Sigmoid colon (tissue), 6 donors: ENCODE measurements at regions not wholly inside any gene's neighbourhood (a gene's known extent, or its start where the extent isn't known, plus 50 kb on each side); places are given as distances from the start of the nearest gene placed in this dataset.

Source experiments
- DNase-seq: peaks from one replicate; pipeline ENCODE4 v3.0.0-alpha.2; 2019
- H3K27ac ChIP-seq, 4 donors: fragments of 200-600 bp; sonication (generic); one replicate each; pipeline ENCODE4 v1.5.1; 2016 to 2019; ENCODE audit warnings: mild to moderate bottlenecking in 1 of 4
- H3K27me3 ChIP-seq, 3 donors: fragments of 200-600 bp; sonication (generic); one replicate each; pipeline ENCODE4 v1.5.1; 2019; ENCODE audit warnings: mild to moderate bottlenecking in 1 of 3
- H3K36me3 ChIP-seq, 4 donors: fragments of 200-600 bp; sonication (generic); one replicate each; pipeline ENCODE4 v1.5.1; 2016 to 2019
- H3K4me1 ChIP-seq, 4 donors: fragments of 200-600 bp; sonication (generic); one replicate each; pipeline ENCODE4 v1.5.1; 2017 to 2019
- H3K4me3 ChIP-seq, 4 donors: fragments of 200-600 bp; sonication (generic); one replicate each; pipeline ENCODE4 v1.5.1; 2017 to 2019; ENCODE audit warnings: mild to moderate bottlenecking in 2 of 4, moderate library complexity in 1 of 4
- H3K9me3 ChIP-seq, 4 donors: fragments of 200-600 bp in 3 of 4; sonication (generic) in 3 of 4; one replicate each; pipeline versions ENCODE4 v1.5.1 to v1.6.1; 2013 to 2019
- CTCF ChIP-seq, 4 experiments: fragments of 450-650 bp in 3 of 4; fragments of 200-600 bp in 1 of 4; IDR thresholded peaks; one replicate each; pipeline ENCODE4 v1.5.1; 2016 to 2019; ENCODE audit warnings: antibody characterized with exemption in 4 of 4, mild to moderate bottlenecking in 3 of 4, moderate library complexity in 2 of 4
- EP300 ChIP-seq, 4 donors: sonication (generic); formaldehyde crosslinking; IDR thresholded peaks; one replicate each; pipeline ENCODE4 v1.6.1; 2017; ENCODE audit warnings: antibody characterized with exemption in 4 of 4
- POLR2A ChIP-seq, 2 donors: fragments of 450-650 bp; IDR thresholded peaks; one replicate each; pipeline ENCODE4 v1.6.1; 2016; ENCODE audit warnings: antibody characterized with exemption in 2 of 2, mild to moderate bottlenecking in 2 of 2, moderate library complexity in 2 of 2
- POLR2AphosphoS5 ChIP-seq, 4 donors: sonication (generic); formaldehyde crosslinking; IDR thresholded peaks; one replicate each; pipeline ENCODE4 v1.6.1; 2017; ENCODE audit warnings: antibody characterized with exemption in 4 of 4
- whole genome bisulfite sequencing, 2 donors: extraction: QIAGEN DNeasy Blood & Tissue Kit; methylation state at CpG; one replicate each; pipeline ENCODE4 v1.1.7; 2013; 5-methylcytosine and 5-hydroxymethylcytosine counted together
- intact Hi-C: fragments of 100-400 bp; cut with DNase I; formaldehyde crosslinking; loops from one replicate; pipeline ENCODE4 v1.15.1; 2023
- donor health status: healthy with polysubstance abuse.
- donor health status: healthy.

GRCh38 chr4:14452764-14453163, 549.5 kb upstream of the CPEB2 start:
- intact Hi-C loops: no loop called here
- TF ChIP-seq CTCF (IDR thresholded peaks at IDR 0.05): no peak
- TF ChIP-seq POLR2AphosphoS5 (IDR thresholded peaks at IDR 0.05): no peak
- TF ChIP-seq EP300 (IDR thresholded peaks at IDR 0.05): no peak
- TF ChIP-seq POLR2A (IDR thresholded peaks at IDR 0.05): no peak
- H3K9me3 ChIP-seq: no peaks in the 10 kb centered on the region
- H3K27ac ChIP-seq: no peak overlapping the region
- DNase-seq: no peak
- H3K36me3 ChIP-seq: no peaks in the 10 kb centered on the region
- H3K4me1 ChIP-seq: peaks cover 0 to under 1% (median 0%) of the 10 kb centered on the region in 4 donors
- 81 to 86% methylated on average over 6 of the region's 6 CpGs for WGBS, 2 donors
- no peak overlapping the region for H3K4me3 ChIP-seq
- no peaks in the 10 kb centered on the region for H3K27me3 ChIP-seq

- intact Hi-C loops: no loop called here
- Histone ChIP-seq H3K27ac (no peak overlapping the region), H3K4me1 (no peaks in the 10 kb centered on the region), H3K4me3 (no peak overlapping the region), H3K36me3 (no peaks in the 10 kb centered on the region), H3K9me3 (no peaks in the 10 kb centered on the region), H3K27me3 (no peaks in the 10 kb centered on the region)
- no peak for TF ChIP-seq CTCF (IDR thresholded peaks at IDR 0.05)
- TF ChIP-seq POLR2A (IDR thresholded peaks at IDR 0.05): no peak
- no peak for TF ChIP-seq EP300 (IDR thresholded peaks at IDR 0.05)
- TF ChIP-seq POLR2AphosphoS5 (IDR thresholded peaks at IDR 0.05): no peak
- DNase-seq: no peak
- WGBS, 2 donors: 79 to 84% methylated on average over 2 of the region's 2 CpGs
Observed at GRCh38 chr4:14458463-14458862, 543.8 kb upstream of the CPEB2 start.

GRCh38 chr4:14465057-14465456, 537.2 kb upstream of the CPEB2 start:
- Histone ChIP-seq H3K4me3 (no peak overlapping the region), H3K9me3 (no peaks in the 10 kb centered on the region), H3K36me3 (no peaks in the 10 kb centered on the region), H3K27ac (no peak overlapping the region), H3K4me1 (no peaks in the 10 kb centered on the region), H3K27me3 (no peaks in the 10 kb centered on the region)
- no peak for DNase-seq
- intact Hi-C loops: no loop called here
- TF ChIP-seq POLR2A (IDR thresholded peaks at IDR 0.05) (no peak), POLR2AphosphoS5 (IDR thresholded peaks at IDR 0.05) (no peak), EP300 (IDR thresholded peaks at IDR 0.05) (no peak), CTCF (IDR thresholded peaks at IDR 0.05) (no peak)
- 98% methylated on average over 1 of the region's 1 CpG for WGBS, 2 donors

DNA sequence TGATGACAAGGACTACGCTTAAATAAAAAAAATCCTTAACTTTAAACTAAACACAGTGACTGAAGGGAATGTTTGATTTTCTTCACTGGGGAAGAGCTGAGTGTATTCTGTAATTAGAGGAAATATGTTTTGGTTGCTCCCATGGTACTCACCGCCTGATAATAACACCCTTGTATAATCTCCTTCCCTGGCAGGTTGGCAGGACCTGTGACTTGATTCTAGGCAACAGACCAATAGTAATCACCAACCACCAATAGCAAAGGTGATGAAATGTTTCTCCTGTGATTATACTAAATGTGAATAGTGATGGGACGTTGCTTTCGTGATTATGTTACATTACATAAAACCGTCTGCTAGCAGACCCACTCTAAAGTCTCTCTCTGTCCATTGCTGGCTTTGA, 536.8 kb upstream of the CPEB2 start:
- TF ChIP-seq POLR2A (IDR thresholded peaks at IDR 0.05) (no peak), POLR2AphosphoS5 (IDR thresholded peaks at IDR 0.05) (no peak), EP300 (IDR thresholded peaks at IDR 0.05) (no peak), CTCF (IDR thresholded peaks at IDR 0.05) (no peak)
- Histone ChIP-seq H3K4me1 (no peaks in the 10 kb centered on the region), H3K27me3 (no peaks in the 10 kb centered on the region), H3K4me3 (no peak overlapping the region), H3K9me3 (no peaks in the 10 kb centered on the region), H3K36me3 (no peaks in the 10 kb centered on the region), H3K27ac (no peak overlapping the region)
- WGBS, 2 donors: 77 to 81% methylated on average over 5 of the region's 5 CpGs
- no peak for DNase-seq
- intact Hi-C loops: no loop called here

GRCh38 chr4:14478504-14478903, 523.8 kb upstream of the CPEB2 start:
- TF ChIP-seq CTCF (IDR thresholded peaks at IDR 0.05) (no peak), POLR2A (IDR thresholded peaks at IDR 0.05) (no peak), POLR2AphosphoS5 (IDR thresholded peaks at IDR 0.05) (no peak), EP300 (IDR thresholded peaks at IDR 0.05) (no peak)
- no peak for DNase-seq
- Histone ChIP-seq H3K4me3 (no peak overlapping the region), H3K36me3 (no peaks in the 10 kb centered on the region), H3K27ac (no peak overlapping the region), H3K4me1 (no peaks in the 10 kb centered on the region), H3K9me3 (no peaks in the 10 kb centered on the region), H3K27me3 (no peaks in the 10 kb centered on the region)
- 94 to 98% methylated on average over 5 of the region's 5 CpGs for WGBS, 2 donors
- intact Hi-C loops: no loop called here
